ENCODE measurements at regions not wholly inside any gene's neighbourhood (a gene's known extent, or its start where the extent isn't known, plus 50 kb on each side); places are given as distances from the start of the nearest gene placed in this dataset.

GRCh38 chr17:10899281-10899680 lies 61.4 kb upstream of the PIRT start:
- DNase-seq (ENCODE audit: low read depth): no peak
- TF ChIP-seq, protein P1, sequence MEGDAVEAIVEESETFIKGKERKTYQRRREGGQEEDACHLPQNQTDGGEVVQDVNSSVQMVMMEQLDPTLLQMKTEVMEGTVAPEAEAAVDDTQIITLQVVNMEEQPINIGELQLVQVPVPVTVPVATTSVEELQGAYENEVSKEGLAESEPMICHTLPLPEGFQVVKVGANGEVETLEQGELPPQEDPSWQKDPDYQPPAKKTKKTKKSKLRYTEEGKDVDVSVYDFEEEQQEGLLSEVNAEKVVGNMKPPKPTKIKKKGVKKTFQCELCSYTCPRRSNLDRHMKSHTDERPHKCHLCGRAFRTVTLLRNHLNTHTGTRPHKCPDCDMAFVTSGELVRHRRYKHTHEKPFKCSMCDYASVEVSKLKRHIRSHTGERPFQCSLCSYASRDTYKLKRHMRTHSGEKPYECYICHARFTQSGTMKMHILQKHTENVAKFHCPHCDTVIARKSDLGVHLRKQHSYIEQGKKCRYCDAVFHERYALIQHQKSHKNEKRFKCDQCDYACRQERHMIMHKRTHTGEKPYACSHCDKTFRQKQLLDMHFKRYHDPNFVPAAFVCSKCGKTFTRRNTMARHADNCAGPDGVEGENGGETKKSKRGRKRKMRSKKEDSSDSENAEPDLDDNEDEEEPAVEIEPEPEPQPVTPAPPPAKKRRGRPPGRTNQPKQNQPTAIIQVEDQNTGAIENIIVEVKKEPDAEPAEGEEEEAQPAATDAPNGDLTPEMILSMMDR (IDR thresholded peaks at IDR 0.05; ENCODE audit: insufficient read depth, low read depth, low read length, missing control alignments): no peak
- no peak overlapping the region for H3K4me3 ChIP-seq (ENCODE audit: low read depth, low read length)

GRCh38 chr17:10894220-10894619 lies 56.3 kb upstream of the PIRT start:
- no peak overlapping the region for H3K4me3 ChIP-seq (ENCODE audit: low read depth, low read length)
- no peak for DNase-seq (ENCODE audit: low read depth)
- TF ChIP-seq, protein P1 (IDR thresholded peaks at IDR 0.05; ENCODE audit: insufficient read depth, low read depth, low read length, missing control alignments): no peak

GRCh38 chr17:10888858-10889257 lies 51.0 kb upstream of the PIRT start:
- DNase-seq (ENCODE audit: low read depth): no peak
- TF ChIP-seq, protein P1 (IDR thresholded peaks at IDR 0.05; ENCODE audit: insufficient read depth, low read depth, low read length, missing control alignments): no peak
- H3K4me3 ChIP-seq (ENCODE audit: low read depth, low read length): no peak overlapping the region

Data from GM12865 (cell line).